AG04450 (cell line): ENCODE measurements at regions not wholly inside any gene's neighbourhood (a gene's known extent, or its start where the extent isn't known, plus 50 kb on each side); places are given as distances from the start of the nearest gene placed in this dataset.

Source experiments
- CTCF ChIA-PET: fragments of 300-600, 350-600 bp; formaldehyde crosslinking; extraction: SDS; loops from one replicate; lab custom pipeline; 2022; ENCODE audit warnings: antibody characterized with exemption, inconsistent platforms; lab: Charles Lee
- POLR2A ChIA-PET: fragments of 350-600 bp; formaldehyde crosslinking; extraction: SDS; loops from one replicate; lab custom pipeline; 2021; ENCODE audit warnings: antibody characterized with exemption, inconsistent platforms; lab: Yijun Ruan, JAX
- DNase-seq: peaks from one replicate; pipeline ENCODE4 v3.0.0-alpha.2; 2011; ENCODE audit warnings: low read depth, low spot score
- H3K27ac ChIP-seq: one replicate; pipeline ENCODE4 v1.5.1; 2012; ENCODE audit warnings: low read depth, low read length, control low read depth
- H3K27me3 ChIP-seq: one replicate; pipeline ENCODE4 v1.6.0; 2012; ENCODE audit warnings: low read length; ENCODE audit not compliant: control insufficient read depth, insufficient read depth
- H3K4me3 ChIP-seq: 2 replicates; pipeline ENCODE4 v1.5.1; 2011; ENCODE audit warnings: mild to moderate bottlenecking, low read depth, low read length, control low read depth
- H3K9me3 ChIP-seq: 2 replicates; pipeline ENCODE4 v1.5.1; 2012; ENCODE audit warnings: low read length; ENCODE audit not compliant: control insufficient read depth, insufficient read depth
- CTCF ChIP-seq: IDR thresholded peaks from 2 replicates; pipeline ENCODE4 v1.5.1; 2011; ENCODE audit warnings: low read depth, low read length, control low read depth, inconsistent platforms

- TF ChIP-seq CTCF = no peak
- DNase-seq = no peak
Observed at GRCh38 chr4:179855469-179855868, 2387.7 kb upstream of the TENM3 start.

GRCh38 chr4:179858221-179858620 lies 2385.0 kb upstream of the TENM3 start:
- Histone ChIP-seq H3K27ac (no peak overlapping the region), H3K27me3 (no peaks in the 10 kb centered on the region), H3K4me3 (no peak overlapping the region), H3K9me3 (no peaks in the 10 kb centered on the region)
- TF ChIP-seq CTCF = no peak
- DNase-seq = no peak
- CTCF ChIA-PET = no interaction called here
- POLR2A ChIA-PET = no interaction called here

More at GRCh38 chr4:179855469-179855868, 2387.7 kb upstream of the TENM3 start:
- no peak overlapping the region for H3K4me3 ChIP-seq
- H3K27ac ChIP-seq = no peak overlapping the region
- H3K27me3 ChIP-seq = no peaks in the 10 kb centered on the region
- no peaks in the 10 kb centered on the region for H3K9me3 ChIP-seq
- POLR2A ChIA-PET = no interaction called here
- CTCF ChIA-PET = no interaction called here

GRCh38 chr4:179867300-179867878 lies 2375.8 kb upstream of the TENM3 start:
- no peaks in the 10 kb centered on the region for H3K9me3 ChIP-seq
- H3K27me3 ChIP-seq = no peaks in the 10 kb centered on the region
- peak; percentile 44 for DNase-seq
- H3K27ac ChIP-seq = no peak overlapping the region
- ChIA-PET CTCF (interaction anchor here (0.6 to 3.9 kb wide), 26 partner anchors 8 to 1382 kb away, joined by 3 to 89 read pairs (median 3); no protein-coding TSS in a partner anchor), POLR2A (no interaction called here)
- no peak overlapping the region for H3K4me3 ChIP-seq
- peak; percentile 96 for TF ChIP-seq CTCF

- CTCF ChIA-PET = interaction anchor here (1.2 kb wide), 1 partner anchor 157 kb away, joined by 3 read pairs; no protein-coding TSS in a partner anchor
- Histone ChIP-seq H3K9me3 (no peaks in the 10 kb centered on the region), H3K27me3 (no peaks in the 10 kb centered on the region), H3K27ac (no peak overlapping the region), H3K4me3 (no peak overlapping the region)
- no peak for DNase-seq
- no peak for TF ChIP-seq CTCF
- POLR2A ChIA-PET = no interaction called here
Observed at GRCh38 chr4:179871726-179872125, 2371.5 kb upstream of the TENM3 start.

- TF ChIP-seq CTCF = no peak
- no peaks in the 10 kb centered on the region for H3K27me3 ChIP-seq
- no peak overlapping the region for H3K27ac ChIP-seq
- CTCF ChIA-PET = interaction anchor here (1.2 kb wide), 1 partner anchor 156 kb away, joined by 3 read pairs; no protein-coding TSS in a partner anchor
- no peak for DNase-seq
- no peak overlapping the region for H3K4me3 ChIP-seq
- H3K9me3 ChIP-seq = no peaks in the 10 kb centered on the region
- POLR2A ChIA-PET = no interaction called here
Observed at GRCh38 chr4:179872755-179873154, 2370.4 kb upstream of the TENM3 start.
